ENCODE measurements at regions not wholly inside any gene's neighbourhood (a gene's known extent, or its start where the extent isn't known, plus 50 kb on each side); places are given as distances from the start of the nearest gene placed in this dataset.

DNA sequence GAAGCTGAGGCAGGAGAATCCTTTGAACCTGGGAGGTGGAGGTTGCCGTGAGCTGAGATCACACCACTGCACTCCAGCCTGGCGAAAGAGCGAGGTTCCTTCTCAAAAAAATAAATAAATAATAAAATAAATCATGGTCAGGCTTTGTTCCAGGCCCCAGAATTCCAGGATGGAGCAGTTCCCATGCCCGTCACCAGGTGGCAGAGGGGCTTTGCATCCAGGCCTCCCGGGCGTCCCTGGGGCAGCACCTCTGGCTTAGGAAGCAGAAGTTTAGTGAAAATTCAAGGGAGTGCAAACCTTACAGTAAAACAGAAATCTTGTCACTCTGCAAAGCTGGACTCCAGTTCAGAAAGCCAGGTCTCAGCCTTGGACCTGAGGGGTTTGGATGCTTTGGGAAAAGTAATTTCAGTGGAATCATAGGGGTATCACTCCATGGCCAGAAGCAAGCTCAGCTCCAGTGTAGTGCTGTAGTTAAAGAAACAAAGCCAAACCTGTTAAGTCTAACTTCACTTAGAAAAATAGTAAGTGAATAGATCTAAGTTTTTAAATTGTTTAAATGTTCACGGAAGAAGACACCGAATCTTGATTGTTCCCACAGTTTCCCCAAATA, 512.7 kb downstream of the CMPK2 start:
- TF ChIP-seq, protein P1, sequence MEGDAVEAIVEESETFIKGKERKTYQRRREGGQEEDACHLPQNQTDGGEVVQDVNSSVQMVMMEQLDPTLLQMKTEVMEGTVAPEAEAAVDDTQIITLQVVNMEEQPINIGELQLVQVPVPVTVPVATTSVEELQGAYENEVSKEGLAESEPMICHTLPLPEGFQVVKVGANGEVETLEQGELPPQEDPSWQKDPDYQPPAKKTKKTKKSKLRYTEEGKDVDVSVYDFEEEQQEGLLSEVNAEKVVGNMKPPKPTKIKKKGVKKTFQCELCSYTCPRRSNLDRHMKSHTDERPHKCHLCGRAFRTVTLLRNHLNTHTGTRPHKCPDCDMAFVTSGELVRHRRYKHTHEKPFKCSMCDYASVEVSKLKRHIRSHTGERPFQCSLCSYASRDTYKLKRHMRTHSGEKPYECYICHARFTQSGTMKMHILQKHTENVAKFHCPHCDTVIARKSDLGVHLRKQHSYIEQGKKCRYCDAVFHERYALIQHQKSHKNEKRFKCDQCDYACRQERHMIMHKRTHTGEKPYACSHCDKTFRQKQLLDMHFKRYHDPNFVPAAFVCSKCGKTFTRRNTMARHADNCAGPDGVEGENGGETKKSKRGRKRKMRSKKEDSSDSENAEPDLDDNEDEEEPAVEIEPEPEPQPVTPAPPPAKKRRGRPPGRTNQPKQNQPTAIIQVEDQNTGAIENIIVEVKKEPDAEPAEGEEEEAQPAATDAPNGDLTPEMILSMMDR (conservative IDR thresholded peaks at IDR 0.05): peak; percentile 73
- TF ChIP-seq EZH2 (IDR thresholded peaks at IDR 0.05; ENCODE audit: low read depth): no peak

Data from PC-9 (cell line).